Activated naive CD8-positive, alpha-beta T cell treated with anti-CD3 and anti-CD28 coated beads, Interleukin-2, amount 50 U/mL, for 24 hours (primary cell): ENCODE measurements at regions not wholly inside any gene's neighbourhood (a gene's known extent, or its start where the extent isn't known, plus 50 kb on each side); places are given as distances from the start of the nearest gene placed in this dataset.
"Not testable (repeated sequence)": the region's sequence is repeated elsewhere in the genome, so short reads cannot be mapped to it uniquely, and the experiment has no call there.

Source experiments
- ATAC-seq: fragments of 150-1000 bp; cut with Tn5 transposase; one replicate; pipeline ENCODE4 v1.10.0; 2021
- DNase-seq: peaks from one replicate; pipeline ENCODE4 v3.0.0; 2021
- H3K27ac Mint-ChIP-seq: one replicate; pipeline ENCODE4 v1.8.0; 2021; ENCODE audit warnings: mild to moderate bottlenecking, mixed read lengths
- H3K27me3 Mint-ChIP-seq: one replicate; pipeline ENCODE4 v1.8.0; 2021; ENCODE audit warnings: mixed read lengths
- H3K36me3 Mint-ChIP-seq: one replicate; pipeline ENCODE4 v1.8.0; 2021; ENCODE audit warnings: low read depth, mixed read lengths
- H3K4me1 Mint-ChIP-seq: one replicate; pipeline ENCODE4 v1.8.0; 2021; ENCODE audit warnings: mixed read lengths
- H3K4me3 Mint-ChIP-seq: one replicate; pipeline ENCODE4 v1.8.0; 2021; ENCODE audit warnings: mild to moderate bottlenecking, moderate library complexity, mixed read lengths
- H3K9me3 Mint-ChIP-seq: one replicate; pipeline ENCODE4 v1.8.0; 2021; ENCODE audit warnings: mixed read lengths

DNA sequence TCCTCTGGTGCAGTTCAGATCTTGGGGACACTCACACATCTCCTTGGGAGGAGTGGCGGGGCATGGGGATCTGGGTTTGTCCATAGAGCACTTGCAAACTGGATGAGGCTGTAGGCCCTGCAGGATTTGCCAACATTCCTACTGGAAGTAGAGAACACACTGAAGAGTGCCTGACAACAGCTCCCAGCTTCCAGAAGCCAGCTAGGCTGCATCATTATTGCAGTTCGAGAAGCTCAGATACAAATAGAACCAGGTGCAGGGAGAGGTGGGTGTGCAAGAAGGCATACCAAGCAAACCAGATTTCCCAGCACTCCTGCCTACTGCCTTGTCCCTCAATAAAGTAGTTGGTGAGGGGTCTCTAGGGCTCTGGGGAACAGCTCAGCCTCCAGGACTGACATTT, 52.5 kb downstream of the RHOB start:
- H3K27ac Mint-ChIP-seq: no peak overlapping the region
- H3K4me1 Mint-ChIP-seq: peaks cover 5% of the 10 kb centered on the region
- DNase-seq (no peak), ATAC-seq (no peak)
- no peak overlapping the region for H3K4me3 Mint-ChIP-seq
- no peaks in the 10 kb centered on the region for H3K9me3 Mint-ChIP-seq
- H3K27me3 Mint-ChIP-seq: peaks cover 11% of the 10 kb centered on the region
- H3K36me3 Mint-ChIP-seq: no peaks in the 10 kb centered on the region

DNA sequence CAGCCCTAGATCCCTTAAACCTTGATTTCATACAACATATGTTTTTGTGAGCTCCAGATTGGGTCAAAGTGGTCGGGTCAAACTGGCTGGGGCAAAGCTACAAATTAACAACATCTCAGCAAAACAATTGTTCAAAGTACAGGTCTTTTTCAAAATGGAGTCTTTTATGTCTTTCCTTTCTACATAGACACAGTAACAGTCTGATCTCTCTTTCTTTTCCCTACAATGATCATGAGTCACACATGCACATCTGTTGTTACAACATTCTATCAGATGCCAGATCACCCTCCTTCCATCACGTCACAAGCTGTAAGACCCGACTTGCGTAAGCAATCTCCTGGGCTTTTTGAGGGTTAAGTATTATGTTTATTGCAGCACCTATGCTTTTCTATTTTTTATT, 55.1 kb downstream of the RHOB start:
- H3K4me1 Mint-ChIP-seq: peaks cover 12% of the 10 kb centered on the region
- H3K27me3 Mint-ChIP-seq: peaks cover 11% of the 10 kb centered on the region
- no peak for ATAC-seq
- no peak for DNase-seq
- H3K27ac Mint-ChIP-seq: no peak overlapping the region
- H3K9me3 Mint-ChIP-seq: no peaks in the 10 kb centered on the region
- no peaks in the 10 kb centered on the region for H3K36me3 Mint-ChIP-seq
- no peak overlapping the region for H3K4me3 Mint-ChIP-seq

DNA sequence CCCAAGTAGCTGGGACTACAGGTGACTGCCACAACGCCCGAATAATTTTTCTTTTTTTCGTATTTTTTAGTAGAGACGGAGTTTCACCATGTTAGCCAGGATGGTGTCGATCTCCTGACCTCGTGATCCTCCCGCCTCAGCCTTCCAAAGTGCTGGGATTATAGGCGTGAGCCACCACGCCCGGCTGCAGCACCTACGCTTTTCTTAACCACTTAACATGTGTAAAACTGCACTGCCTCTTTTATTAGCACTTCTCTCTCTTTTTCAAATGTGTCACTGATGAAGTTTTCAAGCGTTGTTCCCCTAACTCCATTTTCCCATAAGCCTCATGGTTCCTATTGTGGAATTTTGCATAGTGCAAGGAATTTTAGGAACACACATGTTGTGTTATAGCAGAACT, 55.6 kb downstream of the RHOB start:
- H3K36me3 Mint-ChIP-seq, H3K4me3 Mint-ChIP-seq, DNase-seq, ATAC-seq, H3K27ac Mint-ChIP-seq, H3K9me3 Mint-ChIP-seq: not testable (repeated sequence)
- Mint-ChIP-seq H3K4me1 (peaks cover 17% of the 10 kb centered on the region), H3K27me3 (peaks cover 11% of the 10 kb centered on the region)

DNA sequence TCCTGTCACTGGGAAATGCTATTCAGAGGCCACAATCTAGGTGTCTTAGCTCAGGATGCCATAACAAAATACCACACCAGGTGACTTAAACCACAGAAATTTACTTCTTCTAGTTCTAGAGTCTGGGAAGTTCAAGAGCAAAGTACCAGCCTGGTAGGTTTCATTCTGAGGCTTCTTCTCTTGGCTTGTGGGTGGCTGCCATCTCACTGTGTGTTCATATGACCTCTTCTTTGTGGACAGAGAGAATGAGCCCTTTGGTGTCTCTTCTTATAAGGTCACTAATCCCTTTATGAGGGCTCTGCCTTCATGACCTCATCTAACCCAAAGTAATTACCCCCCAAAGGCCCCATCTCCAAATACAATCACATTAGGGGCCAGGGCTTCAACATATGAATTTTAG, 57.3 kb downstream of the RHOB start:
- Mint-ChIP-seq H3K27ac (no peak overlapping the region), H3K27me3 (peaks cover 11% of the 10 kb centered on the region), H3K4me1 (peaks cover 21% of the 10 kb centered on the region), H3K4me3 (no peak overlapping the region), H3K9me3 (no peaks in the 10 kb centered on the region), H3K36me3 (no peaks in the 10 kb centered on the region)
- DNase-seq (no peak), ATAC-seq (peak; percentile 50)

DNA sequence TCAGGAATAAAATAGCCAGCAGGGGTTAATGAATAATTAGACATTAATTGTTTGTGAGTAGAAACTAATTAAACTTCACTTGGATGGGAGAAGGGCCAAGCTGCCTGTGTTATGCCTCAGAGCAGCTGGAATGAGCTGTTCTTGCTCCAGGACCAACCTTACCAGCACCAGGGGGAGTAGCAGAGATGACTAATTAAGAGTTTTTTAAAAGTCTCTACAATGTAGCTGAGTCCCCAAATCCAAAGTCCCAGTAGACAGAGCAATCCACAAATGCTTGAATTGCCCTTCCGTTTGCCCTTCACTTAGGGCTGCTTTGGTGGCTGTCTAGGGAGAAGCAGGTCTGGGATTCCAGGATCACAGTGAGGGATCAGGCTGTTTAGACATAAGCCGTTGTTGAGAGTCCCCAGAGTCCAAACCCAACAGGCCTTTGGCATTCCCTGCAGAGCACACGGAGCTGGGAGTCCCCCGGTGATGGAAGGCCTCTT, 59.4 kb downstream of the RHOB start:
- no peak for DNase-seq
- Mint-ChIP-seq H3K9me3 (no peaks in the 10 kb centered on the region), H3K36me3 (no peaks in the 10 kb centered on the region), H3K27ac (peak overlapping the region; percentile 75), H3K4me3 (no peak overlapping the region), H3K27me3 (peaks cover 5% of the 10 kb centered on the region), H3K4me1 (peaks cover 21% of the 10 kb centered on the region)
- no peak for ATAC-seq

DNA sequence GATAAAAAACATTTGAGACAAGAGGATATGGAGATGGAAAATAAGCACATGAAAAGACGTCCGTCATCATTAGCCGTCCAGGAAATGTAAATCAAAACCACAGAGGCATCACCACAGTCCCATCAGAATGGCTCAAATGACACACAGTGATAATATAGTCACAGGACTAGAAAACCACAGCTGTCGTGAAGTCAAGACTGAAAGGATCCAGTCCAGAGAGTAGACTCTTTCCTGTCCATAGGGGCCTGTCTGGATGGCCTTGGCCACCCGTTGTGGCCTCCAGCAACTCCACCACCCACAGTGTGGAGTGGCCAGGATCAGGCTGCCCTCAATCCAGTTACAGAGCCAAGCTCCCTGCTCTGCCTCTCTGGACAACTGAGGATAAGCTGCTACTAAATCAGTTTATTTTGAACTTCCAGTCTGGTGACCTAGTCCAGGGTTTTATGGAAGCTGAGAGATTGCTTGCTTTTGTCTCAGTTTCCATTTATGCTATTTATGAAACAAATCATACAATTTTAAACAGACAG, 60.4 kb downstream of the RHOB start:
- peak; percentile 4 for DNase-seq
- H3K4me3 Mint-ChIP-seq: no peak overlapping the region
- H3K27ac Mint-ChIP-seq: peak overlapping the region; percentile 75
- H3K36me3 Mint-ChIP-seq: no peaks in the 10 kb centered on the region
- H3K27me3 Mint-ChIP-seq: peaks cover 5% of the 10 kb centered on the region
- ATAC-seq: peak; percentile 83
- no peaks in the 10 kb centered on the region for H3K9me3 Mint-ChIP-seq
- H3K4me1 Mint-ChIP-seq: peaks cover 21% of the 10 kb centered on the region

DNA sequence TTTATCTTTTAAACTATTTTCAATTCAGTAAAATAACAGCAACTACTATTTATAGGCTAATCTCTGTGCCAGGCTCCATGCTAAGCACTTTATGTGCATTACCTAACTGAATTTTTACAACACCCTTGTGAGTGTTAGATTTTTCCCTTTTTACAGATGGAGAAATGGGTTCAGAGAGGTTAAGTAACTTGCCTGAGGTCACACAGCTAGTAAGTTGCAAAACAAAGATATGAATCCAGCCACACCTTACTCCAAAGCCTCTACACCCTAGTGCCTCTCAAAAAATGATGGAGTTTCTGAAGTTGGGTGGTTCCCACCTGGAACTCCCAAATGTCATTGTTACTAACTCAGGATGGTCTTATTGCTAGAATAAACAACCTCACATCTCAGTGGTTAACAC, 60.8 kb downstream of the RHOB start:
- Mint-ChIP-seq H3K9me3 (no peaks in the 10 kb centered on the region), H3K4me3 (no peak overlapping the region)

DNA sequence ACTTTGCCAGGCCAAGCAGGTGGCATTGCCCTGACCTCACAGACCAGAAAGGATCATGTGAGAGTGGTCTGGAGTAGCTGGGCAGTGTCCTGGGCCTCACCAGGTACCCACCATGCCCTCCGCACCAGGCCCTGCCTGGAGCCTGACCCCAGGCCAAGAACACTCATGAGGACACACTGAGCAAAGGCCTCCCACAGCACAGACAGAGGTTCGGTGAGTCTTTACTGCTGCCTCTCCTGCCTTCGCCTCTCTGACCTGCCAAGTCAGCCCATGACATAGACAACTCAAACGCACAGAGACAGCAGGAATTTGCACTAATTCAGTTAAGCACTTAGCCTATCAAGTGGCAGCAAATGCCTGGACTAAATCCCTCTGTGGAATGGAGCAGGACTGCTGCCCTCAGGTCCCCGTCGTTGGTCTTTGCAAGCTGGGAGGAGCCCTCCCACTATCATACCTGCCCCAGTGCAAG, 62.5 kb downstream of the RHOB start:
- Mint-ChIP-seq H3K9me3 (no peaks in the 10 kb centered on the region), H3K4me1 (peaks cover 16% of the 10 kb centered on the region), H3K36me3 (no peaks in the 10 kb centered on the region), H3K27ac (no peak overlapping the region), H3K4me3 (no peak overlapping the region), H3K27me3 (peaks cover 6% of the 10 kb centered on the region)
- no peak for ATAC-seq
- DNase-seq: no peak

More for the DNA sequence above, 60.8 kb downstream of the RHOB start:
- H3K27me3 Mint-ChIP-seq: peaks cover 2% of the 10 kb centered on the region
- H3K4me1 Mint-ChIP-seq: peaks cover 21% of the 10 kb centered on the region
- H3K36me3 Mint-ChIP-seq: no peaks in the 10 kb centered on the region
- DNase-seq (no peak), ATAC-seq (no peak)
- H3K27ac Mint-ChIP-seq: no peak overlapping the region

DNA sequence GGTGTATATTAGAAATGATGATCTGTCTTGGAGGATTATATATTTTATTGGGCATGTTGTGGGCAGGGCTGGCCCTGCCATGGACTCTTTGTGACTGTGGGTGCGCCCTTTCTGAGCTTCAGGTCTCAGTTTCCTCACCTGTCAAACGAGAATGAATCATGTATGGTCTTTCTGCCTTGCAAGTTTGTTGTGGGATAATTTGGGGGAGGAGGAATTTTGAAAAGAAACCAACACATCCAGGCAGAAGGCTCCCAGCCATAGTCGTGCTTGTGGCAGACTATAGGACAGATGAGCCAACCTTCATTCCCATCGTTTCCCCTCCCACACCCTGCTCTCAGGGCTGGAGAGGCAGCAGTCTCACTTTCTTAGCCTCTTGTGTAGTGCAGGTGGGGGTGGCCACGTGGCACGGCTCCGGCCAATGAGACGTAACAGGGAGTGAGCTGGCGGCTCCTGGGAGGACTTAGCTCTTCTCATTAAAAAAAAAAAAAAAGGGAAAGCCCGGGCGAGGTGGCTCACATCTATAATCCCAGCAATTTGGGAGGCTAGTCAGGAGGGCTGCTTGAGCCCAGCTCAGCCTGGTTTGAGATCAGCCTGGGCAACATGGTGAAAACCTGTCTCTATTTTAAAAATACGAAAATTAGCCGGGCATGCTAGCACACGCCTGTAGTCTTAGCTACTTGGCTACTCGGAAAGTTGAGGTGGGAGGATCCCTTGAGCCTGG, 63.1 kb downstream of the RHOB start:
- Mint-ChIP-seq H3K4me3 (no peak overlapping the region), H3K27ac (no peak overlapping the region), H3K36me3 (no peaks in the 10 kb centered on the region), H3K4me1 (peaks cover 14% of the 10 kb centered on the region), H3K9me3 (no peaks in the 10 kb centered on the region), H3K27me3 (peaks cover 8% of the 10 kb centered on the region)
- ATAC-seq: no peak
- DNase-seq: no peak

DNA sequence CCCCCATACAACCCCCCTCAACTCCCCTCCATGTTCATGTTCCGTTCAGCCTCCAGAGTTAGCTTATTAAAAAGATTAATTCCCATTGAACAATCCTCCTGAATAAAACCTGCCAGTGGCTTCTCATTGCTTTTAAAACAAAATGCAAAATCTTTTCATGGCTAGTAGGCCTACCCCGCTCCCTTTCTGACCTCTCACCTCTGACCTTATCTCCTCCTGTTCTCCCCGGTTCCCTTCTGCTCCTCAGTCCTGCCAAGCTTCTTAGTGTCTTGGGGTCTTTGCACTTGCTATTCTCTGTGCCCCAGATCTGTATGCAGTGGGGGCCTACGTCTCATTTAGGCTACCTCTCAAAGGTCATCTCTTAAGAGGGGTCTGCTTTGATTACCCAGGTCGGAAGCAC, 64.3 kb downstream of the RHOB start:
- Mint-ChIP-seq H3K27ac (no peak overlapping the region), H3K9me3 (no peaks in the 10 kb centered on the region), H3K4me3 (no peak overlapping the region), H3K4me1 (peaks cover 14% of the 10 kb centered on the region), H3K27me3 (peaks cover 8% of the 10 kb centered on the region), H3K36me3 (no peaks in the 10 kb centered on the region)
- no peak for DNase-seq
- ATAC-seq: no peak

DNA sequence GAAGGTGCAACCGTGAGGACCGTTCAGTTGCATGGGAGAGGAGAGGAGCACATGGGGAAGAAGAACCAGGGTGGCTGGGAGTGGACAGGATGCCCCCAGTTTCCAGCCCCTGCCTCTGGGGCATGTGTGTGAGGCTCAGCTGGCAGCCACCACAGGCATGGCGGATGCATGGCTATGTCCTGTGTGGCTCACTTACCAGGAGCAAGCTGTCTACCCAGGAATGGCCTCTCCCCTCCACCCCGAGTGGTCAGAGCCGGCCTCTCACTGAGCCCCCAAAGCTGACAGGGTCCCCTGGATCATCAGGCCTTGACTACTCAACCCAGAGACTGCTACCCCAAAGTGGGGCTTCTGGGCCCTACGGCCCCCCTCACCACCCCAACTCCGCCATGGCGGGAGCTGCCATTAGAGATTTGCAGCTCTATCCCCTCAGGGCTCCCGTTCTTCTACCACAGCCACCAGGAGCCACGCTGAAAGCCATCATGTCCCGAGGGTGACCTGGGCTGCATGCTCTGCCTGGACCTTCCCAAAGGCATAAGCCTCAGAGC, 65.3 kb downstream of the RHOB start:
- H3K27ac Mint-ChIP-seq: no peak overlapping the region
- DNase-seq (no peak), ATAC-seq (no peak)
- no peaks in the 10 kb centered on the region for H3K9me3 Mint-ChIP-seq
- H3K27me3 Mint-ChIP-seq: peaks cover 8% of the 10 kb centered on the region
- H3K4me1 Mint-ChIP-seq: peaks cover 13% of the 10 kb centered on the region
- no peak overlapping the region for H3K4me3 Mint-ChIP-seq
- H3K36me3 Mint-ChIP-seq: no peaks in the 10 kb centered on the region

DNA sequence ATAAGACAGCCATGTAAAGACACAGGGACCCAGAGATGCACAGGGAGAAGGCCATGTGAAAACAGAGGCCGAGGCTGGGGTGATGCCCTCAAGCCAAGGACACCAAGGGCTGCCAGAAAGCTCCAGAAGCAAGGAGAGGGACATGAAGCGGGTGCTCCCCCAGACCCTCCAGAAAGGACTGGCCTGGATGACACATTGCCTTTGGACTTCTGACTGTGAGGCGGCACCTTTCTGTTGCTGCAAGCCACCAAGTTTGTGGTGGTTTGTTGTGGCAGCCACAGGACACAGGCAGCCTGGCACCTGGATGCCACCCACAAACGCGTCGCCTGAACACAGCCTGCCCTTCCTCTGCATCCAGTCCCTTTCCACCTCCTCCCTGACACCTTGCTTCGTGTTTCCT, 67.1 kb downstream of the RHOB start:
- DNase-seq (no peak), ATAC-seq (no peak)
- Mint-ChIP-seq H3K4me3 (no peak overlapping the region), H3K27me3 (peaks cover 8% of the 10 kb centered on the region), H3K36me3 (no peaks in the 10 kb centered on the region), H3K4me1 (peaks cover 6% of the 10 kb centered on the region), H3K27ac (no peak overlapping the region), H3K9me3 (no peaks in the 10 kb centered on the region)

DNA sequence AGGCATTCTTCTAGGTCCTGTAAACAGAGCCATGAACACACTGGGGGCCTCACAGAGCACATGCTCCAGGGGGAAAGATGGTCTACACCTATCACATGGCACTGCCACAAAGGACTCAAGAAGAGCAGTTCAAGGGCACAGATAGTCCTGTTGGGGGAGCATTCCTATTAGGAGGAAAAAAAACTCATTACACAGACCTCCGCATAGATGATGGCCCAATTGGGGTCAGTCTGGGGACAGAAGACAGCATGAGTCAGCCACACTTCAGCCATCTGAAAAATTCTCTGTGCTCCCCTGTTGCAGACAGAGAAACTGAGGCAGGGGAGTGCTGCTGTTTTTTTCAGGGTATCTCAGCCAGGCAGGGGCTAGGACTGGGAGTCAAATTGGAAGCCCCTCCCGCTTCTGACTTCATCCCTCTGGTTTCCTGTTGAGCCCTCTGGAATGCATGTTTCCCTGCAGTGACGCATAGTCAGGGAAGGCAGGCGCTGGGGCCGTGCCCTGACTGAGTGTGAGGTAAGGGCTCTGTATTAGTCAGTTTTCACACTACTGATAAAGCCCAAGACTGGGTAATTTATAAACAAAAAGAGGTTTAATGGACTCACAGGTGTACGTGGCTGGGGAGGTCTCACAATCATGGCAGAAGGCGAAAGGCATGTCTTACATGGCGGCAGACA, 67.9 kb downstream of the RHOB start:
- peaks cover 8% of the 10 kb centered on the region for H3K27me3 Mint-ChIP-seq

DNA sequence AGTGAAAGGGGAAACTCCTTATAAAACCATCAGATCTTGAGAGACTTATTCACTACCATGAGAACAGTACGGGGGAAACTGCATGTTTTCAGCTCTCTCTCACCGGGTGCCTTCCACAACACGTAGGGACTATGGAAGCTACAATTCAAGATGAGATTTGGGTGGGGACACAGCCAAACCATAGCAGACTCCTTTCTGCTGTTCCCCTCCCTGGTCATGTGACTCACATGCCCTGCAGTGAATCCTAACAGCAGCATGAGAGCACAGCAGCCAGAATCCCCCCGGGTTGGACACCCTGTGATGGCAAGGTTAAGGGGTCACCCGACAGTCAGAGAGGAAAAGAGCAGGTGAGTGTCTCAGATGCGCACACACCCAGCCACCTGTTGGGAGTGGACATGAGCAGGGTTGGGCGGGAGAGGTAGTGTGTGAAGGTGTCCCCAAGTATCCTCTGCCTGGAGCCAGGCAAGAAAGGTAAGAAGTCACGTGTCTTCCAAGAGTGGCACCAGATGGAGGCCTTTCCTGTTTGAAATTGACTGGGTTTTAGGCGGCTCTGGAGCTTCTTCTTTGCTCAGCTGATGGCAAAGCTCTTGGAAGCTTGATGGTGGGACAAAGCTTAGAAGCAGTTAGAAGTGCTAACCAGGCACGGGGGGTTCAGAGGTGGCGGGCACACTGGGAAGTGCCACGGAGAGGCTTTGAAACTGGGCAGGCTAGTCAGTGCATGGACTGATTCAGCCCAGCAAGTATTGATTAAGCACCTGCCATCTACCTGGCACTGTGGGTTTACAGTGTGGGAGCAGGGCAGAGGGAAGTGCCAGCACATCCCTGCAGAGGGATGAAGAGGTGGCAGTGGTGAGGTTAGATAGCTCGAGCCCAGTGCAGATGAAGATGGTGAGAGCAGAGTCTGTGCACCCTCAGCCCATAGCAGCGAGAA, 68.7 kb downstream of the RHOB start:
- Mint-ChIP-seq H3K4me3 (no peak overlapping the region), H3K27me3 (peaks cover 8% of the 10 kb centered on the region), H3K9me3 (no peaks in the 10 kb centered on the region), H3K4me1 (peaks cover 6% of the 10 kb centered on the region), H3K36me3 (no peaks in the 10 kb centered on the region), H3K27ac (no peak overlapping the region)
- DNase-seq (no peak), ATAC-seq (no peak)

More for the DNA sequence above, 67.9 kb downstream of the RHOB start:
- ATAC-seq: no peak
- DNase-seq: no peak
- Mint-ChIP-seq H3K27ac (no peak overlapping the region), H3K4me3 (no peak overlapping the region), H3K9me3 (no peaks in the 10 kb centered on the region), H3K36me3 (no peaks in the 10 kb centered on the region), H3K4me1 (peaks cover 6% of the 10 kb centered on the region)
